Parathyroid adenoma (tissue), 2 donors: ENCODE measurements at regions not wholly inside any gene's neighbourhood (a gene's known extent, or its start where the extent isn't known, plus 50 kb on each side); places are given as distances from the start of the nearest gene placed in this dataset.

Experiments used
- H2AFZ ChIP-seq: fragments of 300-600 bp; sonication (generic); one replicate; pipeline ENCODE4 v1.7.0; 2017; ENCODE audit warnings: antibody characterized with exemption, mild to moderate bottlenecking
- H3K27ac ChIP-seq: fragments of 300-600 bp; sonication (generic); one replicate; pipeline ENCODE4 v1.7.0; 2017
- H3K27me3 ChIP-seq: fragments of 300-600 bp; sonication (generic); one replicate; pipeline ENCODE4 v1.7.0; 2017; ENCODE audit warnings: low read length; ENCODE audit not compliant: control insufficient read depth, insufficient read depth
- H3K36me3 ChIP-seq: fragments of 300-600 bp; sonication (generic); one replicate; pipeline ENCODE4 v1.7.0; 2017; ENCODE audit warnings: low read length; ENCODE audit not compliant: control insufficient read depth, insufficient read depth
- H3K4me1 ChIP-seq: fragments of 300-600 bp; sonication (generic); one replicate; pipeline ENCODE4 v1.7.0; 2017; ENCODE audit warnings: control low read depth
- H3K4me2 ChIP-seq: fragments of 300-600 bp; sonication (generic); one replicate; pipeline ENCODE4 v1.7.0; 2017; ENCODE audit warnings: low read length
- H3K4me3 ChIP-seq: fragments of 300-600 bp; sonication (generic); one replicate; pipeline ENCODE4 v1.7.0; 2017; ENCODE audit warnings: low read depth, low read length
- H3K79me2 ChIP-seq: fragments of 300-600 bp; sonication (generic); one replicate; pipeline ENCODE4 v1.7.0; 2017; ENCODE audit warnings: control low read depth
- H3K9ac ChIP-seq: fragments of 300-600 bp; sonication (generic); one replicate; pipeline ENCODE4 v1.7.0; 2017; ENCODE audit warnings: mild to moderate bottlenecking
- H3K9me3 ChIP-seq: fragments of 300-600 bp; sonication (generic); one replicate; pipeline ENCODE4 v1.7.0; 2017; ENCODE audit warnings: low read length; ENCODE audit not compliant: control insufficient read depth
- CTCF ChIP-seq: fragments of 300-600 bp; sonication (generic); IDR thresholded peaks from one replicate; pipeline ENCODE4 v1.7.0; 2017; ENCODE audit warnings: antibody characterized with exemption, mild to moderate bottlenecking
- donor health status: primary hyperparathyroidism.

GRCh38 chr5:71954329-71954728 is 152.9 kb upstream of the MAP1B start:
- Histone ChIP-seq H3K27me3 (no peaks in the 10 kb centered on the region), H3K9me3 (no peaks in the 10 kb centered on the region), H2AFZ (no peak overlapping the region), H3K36me3 (no peaks in the 10 kb centered on the region), H3K4me3 (no peak overlapping the region), H3K9ac (no peak overlapping the region), H3K4me2 (no peak overlapping the region), H3K27ac (no peak overlapping the region), H3K4me1 (no peaks in the 10 kb centered on the region), H3K79me2 (no peaks in the 10 kb centered on the region)
- no peak for TF ChIP-seq CTCF

- Histone ChIP-seq H3K27ac (no peak overlapping the region), H3K4me1 (no peaks in the 10 kb centered on the region), H3K27me3 (no peaks in the 10 kb centered on the region), H3K4me2 (no peak overlapping the region), H3K9ac (no peak overlapping the region), H2AFZ (no peak overlapping the region), H3K9me3 (no peaks in the 10 kb centered on the region), H3K4me3 (no peak overlapping the region), H3K36me3 (no peaks in the 10 kb centered on the region), H3K79me2 (no peaks in the 10 kb centered on the region)
- no peak for TF ChIP-seq CTCF
These were observed 151.6 kb upstream of the MAP1B start for GRCh38 chr5:71955723-71956122.

GRCh38 chr5:71957292-71957898 is 149.9 kb upstream of the MAP1B start:
- no peak for TF ChIP-seq CTCF
- Histone ChIP-seq H3K9ac (no peak overlapping the region), H2AFZ (no peak overlapping the region), H3K4me1 (no peaks in the 10 kb centered on the region), H3K4me2 (no peak overlapping the region), H3K4me3 (no peak overlapping the region), H3K36me3 (no peaks in the 10 kb centered on the region), H3K27ac (no peak overlapping the region), H3K79me2 (no peaks in the 10 kb centered on the region), H3K9me3 (no peaks in the 10 kb centered on the region), H3K27me3 (no peaks in the 10 kb centered on the region)

- Histone ChIP-seq H3K36me3 (no peaks in the 10 kb centered on the region), H3K9me3 (no peaks in the 10 kb centered on the region), H3K79me2 (no peaks in the 10 kb centered on the region), H3K27ac (no peak overlapping the region), H3K27me3 (no peaks in the 10 kb centered on the region), H3K4me2 (no peak overlapping the region), H2AFZ (no peak overlapping the region), H3K9ac (no peak overlapping the region), H3K4me1 (no peaks in the 10 kb centered on the region), H3K4me3 (no peak overlapping the region)
- TF ChIP-seq CTCF: no peak
These were observed 147.1 kb upstream of the MAP1B start for GRCh38 chr5:71960195-71960594.

- H3K79me2 ChIP-seq: no peaks in the 10 kb centered on the region
- H3K36me3 ChIP-seq: no peaks in the 10 kb centered on the region
- no peak overlapping the region for H2AFZ ChIP-seq
- H3K9me3 ChIP-seq: no peaks in the 10 kb centered on the region
- TF ChIP-seq CTCF: no peak
- no peak overlapping the region for H3K9ac ChIP-seq
- H3K4me2 ChIP-seq: no peak overlapping the region
- H3K27ac ChIP-seq: no peak overlapping the region
- H3K4me3 ChIP-seq: no peak overlapping the region
- H3K4me1 ChIP-seq: no peaks in the 10 kb centered on the region
- H3K27me3 ChIP-seq: no peaks in the 10 kb centered on the region
These were observed 145.5 kb upstream of the MAP1B start for GRCh38 chr5:71961786-71962185.
